ENCODE measurements at regions not wholly inside any gene's neighbourhood (a gene's known extent, or its start where the extent isn't known, plus 50 kb on each side); places are given as distances from the start of the nearest gene placed in this dataset.

DNA sequence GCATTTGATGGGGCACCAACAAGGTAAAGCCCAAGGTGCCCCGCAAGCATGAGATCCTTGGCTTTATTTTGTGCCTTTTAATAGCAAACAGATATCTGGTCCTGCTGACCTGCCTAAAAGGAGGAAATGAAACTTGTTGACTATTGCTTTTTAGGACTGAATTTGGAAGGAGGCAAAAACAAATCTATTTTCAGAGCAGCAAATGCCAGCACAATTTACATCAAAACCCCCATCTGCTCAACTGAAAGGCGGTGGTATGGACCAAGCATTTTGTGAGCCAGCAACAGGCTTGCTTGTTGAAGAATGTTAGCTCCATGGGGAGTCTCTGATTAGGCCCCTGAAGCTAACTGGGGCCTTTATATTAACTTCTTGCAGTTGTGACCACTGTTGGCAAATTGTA is 192.6 kb upstream of the E2F8 start:
- no peaks in the 10 kb centered on the region for H3K9me3 Mint-ChIP-seq
- H3K36me3 Mint-ChIP-seq (ENCODE audit: low read depth), result no peaks in the 10 kb centered on the region
- H3K27me3 Mint-ChIP-seq (ENCODE audit: low read depth), result peaks cover 51% of the 10 kb centered on the region
- H3K4me3 Mint-ChIP-seq, result no peak overlapping the region
- peaks cover 2% of the 10 kb centered on the region for H3K4me1 Mint-ChIP-seq (ENCODE audit: low read depth)
- no peak overlapping the region for H3K27ac Mint-ChIP-seq

DNA sequence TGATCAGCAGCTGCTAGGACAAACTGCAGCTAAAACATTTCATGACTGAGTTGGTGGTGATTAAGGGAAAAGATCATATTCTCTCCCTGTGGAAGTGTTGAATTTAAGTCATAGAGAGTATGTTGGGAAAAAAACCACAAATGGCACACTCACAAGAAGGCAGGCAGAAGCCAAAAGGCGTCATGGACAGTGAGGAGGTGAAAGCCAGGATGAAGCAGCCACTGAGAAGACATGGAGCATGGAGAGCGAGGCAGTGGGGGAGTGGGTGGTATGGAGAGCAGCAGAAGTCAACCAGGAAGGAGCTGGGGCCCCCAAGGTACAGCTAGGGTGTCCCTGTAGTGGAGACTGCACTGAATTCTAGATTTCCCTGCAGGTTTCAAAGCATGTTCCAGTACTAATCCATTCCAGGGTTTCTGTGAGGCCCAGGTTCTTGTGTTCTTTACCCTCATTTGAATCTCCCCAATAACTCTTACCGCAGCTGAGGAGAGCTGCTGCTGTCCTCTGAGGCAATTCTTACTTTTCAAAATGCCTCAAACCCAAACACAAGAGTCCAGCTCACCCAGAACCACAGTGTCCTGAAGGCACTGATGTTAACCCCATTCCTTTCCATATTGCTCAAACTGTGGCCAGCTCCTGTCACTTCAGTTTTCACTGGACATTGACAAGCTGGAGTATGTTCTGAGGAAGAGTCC is 191.8 kb upstream of the E2F8 start:
- H3K27me3 Mint-ChIP-seq (ENCODE audit: low read depth), result peaks cover 47% of the 10 kb centered on the region
- no peak overlapping the region for H3K4me3 Mint-ChIP-seq
- H3K9me3 Mint-ChIP-seq, result no peaks in the 10 kb centered on the region

DNA sequence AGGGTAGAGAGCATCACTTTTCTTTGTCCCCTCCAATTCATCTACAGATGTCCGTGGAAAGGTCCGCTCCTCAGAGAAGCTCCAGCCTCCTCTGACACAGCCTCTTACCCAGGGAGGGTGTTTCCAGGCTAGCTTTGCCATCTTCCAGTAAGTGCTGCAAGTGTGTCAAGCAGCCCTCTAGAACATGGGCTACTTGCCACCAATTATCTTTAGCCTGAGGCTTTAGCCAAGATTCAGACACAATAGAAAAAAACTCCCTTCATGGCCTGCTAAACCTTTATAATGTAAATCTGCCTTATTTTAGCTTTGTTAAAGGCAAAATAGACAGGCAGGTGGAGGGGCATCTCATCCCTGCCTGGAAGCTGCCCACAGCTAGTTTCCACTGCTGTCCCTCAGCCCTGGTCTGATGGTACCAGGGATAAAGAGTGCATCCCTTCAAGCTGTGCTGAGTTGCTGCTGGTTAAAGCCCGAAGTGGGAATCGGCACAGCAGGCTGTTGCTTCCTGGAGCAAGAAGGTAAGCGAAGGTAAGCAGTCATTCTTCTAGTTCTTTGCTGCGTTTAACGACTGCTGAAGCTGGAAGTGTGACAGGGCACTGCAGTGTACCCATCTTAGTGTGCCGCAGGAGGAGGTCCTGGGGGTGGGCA is 190.1 kb upstream of the E2F8 start:
- peaks cover 3% of the 10 kb centered on the region for H3K4me1 Mint-ChIP-seq (ENCODE audit: low read depth)
- peaks cover 41% of the 10 kb centered on the region for H3K27me3 Mint-ChIP-seq (ENCODE audit: low read depth)
- no peaks in the 10 kb centered on the region for H3K36me3 Mint-ChIP-seq (ENCODE audit: low read depth)
- no peak overlapping the region for H3K4me3 Mint-ChIP-seq
- no peaks in the 10 kb centered on the region for H3K9me3 Mint-ChIP-seq
- H3K27ac Mint-ChIP-seq, result no peak overlapping the region

More for the DNA sequence above, 191.8 kb upstream of the E2F8 start:
- Mint-ChIP-seq H3K4me1 (ENCODE audit: low read depth) (peaks cover 3% of the 10 kb centered on the region), H3K27ac (no peak overlapping the region), H3K36me3 (ENCODE audit: low read depth) (no peaks in the 10 kb centered on the region)

DNA sequence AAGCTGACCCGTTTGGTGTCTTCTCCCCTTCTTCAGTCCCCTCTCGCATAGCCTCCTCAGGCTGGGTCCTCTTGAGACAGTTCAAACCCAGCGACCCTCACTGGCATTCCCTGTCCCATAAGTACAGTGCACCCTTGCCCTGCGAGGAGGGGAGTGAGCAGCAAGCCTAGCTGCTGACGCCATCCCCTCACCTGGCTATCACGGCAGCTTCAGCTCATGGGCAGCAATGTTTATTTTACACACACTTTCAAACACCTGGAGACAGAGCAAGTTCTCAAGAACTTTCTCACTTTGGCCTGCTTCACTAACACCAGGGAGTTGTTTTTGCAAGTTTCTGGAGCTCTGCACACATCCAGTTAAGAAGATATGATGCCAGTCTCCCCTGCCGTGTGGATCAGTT is 189.6 kb upstream of the E2F8 start:
- Mint-ChIP-seq H3K9me3 (no peaks in the 10 kb centered on the region), H3K27ac (no peak overlapping the region), H3K4me1 (ENCODE audit: low read depth) (peaks cover 3% of the 10 kb centered on the region), H3K27me3 (ENCODE audit: low read depth) (peaks cover 39% of the 10 kb centered on the region), H3K36me3 (ENCODE audit: low read depth) (no peaks in the 10 kb centered on the region), H3K4me3 (no peak overlapping the region)

DNA sequence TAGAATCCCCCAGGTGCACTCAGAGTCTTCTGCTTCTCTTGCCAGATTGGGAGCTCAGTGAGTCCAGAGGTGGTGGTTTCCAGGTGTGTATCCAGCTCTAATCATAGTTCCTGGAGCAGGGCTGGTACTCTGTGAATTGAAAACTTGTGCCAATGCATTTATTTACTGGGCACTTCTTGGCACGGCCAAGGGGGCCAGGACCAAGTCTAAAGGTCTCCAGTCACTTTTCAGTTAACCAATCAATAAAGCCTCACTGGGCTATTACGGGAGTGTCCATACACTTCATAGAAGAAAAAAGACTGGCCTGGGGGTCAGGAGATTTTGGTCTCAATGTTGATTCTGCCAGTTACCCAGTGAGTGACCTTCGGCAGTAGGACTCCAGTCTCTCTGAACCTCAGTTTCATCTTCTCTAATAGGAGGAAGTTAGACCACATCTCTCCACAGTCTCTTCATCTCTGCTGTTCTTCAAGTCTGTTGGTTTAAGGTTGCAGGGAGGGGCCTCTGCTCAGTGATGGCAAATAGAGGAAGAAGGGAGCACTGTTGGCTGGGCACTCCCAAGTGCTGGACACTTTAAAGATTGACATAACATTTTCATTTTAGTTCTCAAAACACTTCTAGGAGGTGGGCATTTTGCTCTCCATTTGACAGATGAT is 188.5 kb upstream of the E2F8 start:
- no peak overlapping the region for H3K4me3 Mint-ChIP-seq
- no peaks in the 10 kb centered on the region for H3K9me3 Mint-ChIP-seq
- peaks cover 39% of the 10 kb centered on the region for H3K27me3 Mint-ChIP-seq (ENCODE audit: low read depth)
- peaks cover 3% of the 10 kb centered on the region for H3K4me1 Mint-ChIP-seq (ENCODE audit: low read depth)
- H3K36me3 Mint-ChIP-seq (ENCODE audit: low read depth), result no peaks in the 10 kb centered on the region
- H3K27ac Mint-ChIP-seq, result no peak overlapping the region

DNA sequence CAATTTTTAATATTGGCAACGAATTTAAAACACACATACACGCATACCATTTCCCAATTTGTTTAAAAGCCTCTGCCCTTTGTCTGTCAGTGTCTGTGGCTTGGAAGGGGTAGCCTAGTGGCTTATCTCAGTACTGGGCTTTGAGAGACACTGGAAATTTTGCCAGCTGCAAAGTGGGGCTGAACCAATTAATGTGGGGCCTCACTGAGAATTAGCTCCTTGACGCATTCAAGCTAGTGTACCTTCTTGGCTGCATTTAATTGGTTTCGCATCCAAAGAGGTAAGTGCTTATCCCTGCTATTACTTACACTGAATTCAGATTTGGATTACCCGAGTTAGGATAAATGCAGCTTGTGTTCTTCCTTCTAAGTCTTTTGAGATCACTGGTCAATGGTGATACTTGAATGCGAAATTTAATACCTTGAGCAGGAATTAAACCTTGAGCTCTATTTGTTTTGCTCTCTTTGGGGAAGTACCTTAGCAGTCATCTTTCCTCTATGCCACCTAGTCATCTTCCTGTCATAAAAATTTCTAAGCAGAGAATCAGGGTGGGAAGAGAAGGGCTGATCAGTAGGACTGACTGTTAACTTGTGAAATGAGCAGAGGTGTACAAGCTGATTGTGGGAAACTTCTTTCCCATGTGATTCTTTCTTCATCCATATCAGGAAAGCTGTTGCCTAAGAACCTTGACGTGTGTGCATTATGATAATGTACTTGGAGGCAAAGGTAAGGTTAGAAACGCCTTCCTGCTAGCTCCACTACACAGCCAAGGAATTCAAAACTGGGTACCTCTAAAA is 187.7 kb upstream of the E2F8 start:
- peaks cover 38% of the 10 kb centered on the region for H3K27me3 Mint-ChIP-seq (ENCODE audit: low read depth)
- no peak overlapping the region for H3K27ac Mint-ChIP-seq
- H3K9me3 Mint-ChIP-seq, result no peaks in the 10 kb centered on the region

DNA sequence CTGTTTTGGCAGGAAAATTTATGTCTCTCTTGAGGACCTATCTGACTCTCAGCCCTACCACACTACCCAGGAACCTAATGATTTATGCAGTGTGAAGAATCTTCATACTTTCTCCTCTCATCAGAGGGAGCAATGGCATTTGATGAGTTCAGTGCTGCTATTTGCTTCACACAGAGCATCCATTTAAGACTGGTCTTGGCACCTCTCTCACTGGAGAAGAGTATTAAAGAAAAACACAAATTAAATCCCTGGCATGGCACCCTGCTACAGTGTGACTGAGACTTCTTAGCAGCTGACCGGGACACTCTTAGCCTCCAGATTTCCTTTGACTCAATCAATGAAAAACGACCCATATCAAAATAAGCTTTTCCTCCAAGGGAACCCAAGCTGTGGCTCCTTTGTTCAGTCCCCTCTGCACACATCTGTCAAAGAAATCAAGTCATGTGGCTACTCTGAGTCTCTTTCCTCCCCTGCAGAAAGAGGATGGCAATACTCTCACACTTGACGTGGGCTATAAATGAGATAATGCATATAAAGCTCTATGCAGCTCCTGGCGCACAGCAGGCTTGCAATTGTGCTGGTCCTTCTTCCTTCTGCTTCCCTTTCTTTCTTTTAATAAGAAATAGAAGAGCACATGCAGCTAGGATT is 186.1 kb upstream of the E2F8 start:
- Mint-ChIP-seq H3K27me3 (ENCODE audit: low read depth) (peaks cover 35% of the 10 kb centered on the region), H3K36me3 (ENCODE audit: low read depth) (no peaks in the 10 kb centered on the region), H3K4me3 (no peak overlapping the region)

More for the DNA sequence above, 187.7 kb upstream of the E2F8 start:
- no peak overlapping the region for H3K4me3 Mint-ChIP-seq
- no peaks in the 10 kb centered on the region for H3K36me3 Mint-ChIP-seq (ENCODE audit: low read depth)
- peaks cover 3% of the 10 kb centered on the region for H3K4me1 Mint-ChIP-seq (ENCODE audit: low read depth)

DNA sequence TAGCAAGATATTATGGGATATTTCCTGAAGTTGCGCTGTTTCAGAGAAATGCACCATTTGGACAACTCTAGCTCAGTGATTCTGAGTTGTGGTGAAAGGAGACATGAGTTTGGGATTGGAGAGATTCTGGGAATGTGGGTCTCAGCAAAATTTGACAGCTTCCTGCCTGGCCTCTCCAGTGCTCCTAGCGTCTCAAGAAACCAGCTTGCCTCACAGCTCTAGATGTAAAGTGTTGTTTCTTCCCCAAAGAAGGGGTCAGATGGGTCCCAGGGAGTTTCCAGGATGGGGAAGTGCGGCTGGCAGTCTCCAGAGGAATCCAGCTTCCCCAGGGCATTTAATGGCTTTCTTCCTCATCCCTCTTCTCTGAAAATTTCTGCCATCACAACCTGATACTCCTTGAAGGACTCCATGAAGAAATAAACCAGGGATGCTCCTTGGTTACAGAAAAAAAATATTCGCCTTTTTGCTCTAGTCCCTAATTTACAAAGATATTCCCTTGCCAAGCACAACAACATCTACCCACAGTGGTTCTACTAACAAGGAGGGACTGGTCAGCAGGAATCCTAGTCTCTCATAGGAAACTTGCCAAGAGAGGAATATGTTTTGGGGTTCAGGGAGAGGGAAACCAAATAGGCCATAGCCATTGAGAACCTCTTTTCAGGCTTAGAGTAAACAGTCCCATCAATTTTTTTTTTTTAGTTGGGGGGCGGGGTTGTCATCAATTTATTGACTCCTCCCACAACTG is 185.4 kb upstream of the E2F8 start:
- Mint-ChIP-seq H3K9me3 (no peaks in the 10 kb centered on the region), H3K27ac (no peak overlapping the region), H3K4me3 (no peak overlapping the region), H3K4me1 (ENCODE audit: low read depth) (peaks cover 3% of the 10 kb centered on the region), H3K27me3 (ENCODE audit: low read depth) (peaks cover 31% of the 10 kb centered on the region), H3K36me3 (ENCODE audit: low read depth) (no peaks in the 10 kb centered on the region)

More for the DNA sequence above, 186.1 kb upstream of the E2F8 start:
- Mint-ChIP-seq H3K9me3 (no peaks in the 10 kb centered on the region), H3K27ac (no peak overlapping the region), H3K4me1 (ENCODE audit: low read depth) (peaks cover 3% of the 10 kb centered on the region)

DNA sequence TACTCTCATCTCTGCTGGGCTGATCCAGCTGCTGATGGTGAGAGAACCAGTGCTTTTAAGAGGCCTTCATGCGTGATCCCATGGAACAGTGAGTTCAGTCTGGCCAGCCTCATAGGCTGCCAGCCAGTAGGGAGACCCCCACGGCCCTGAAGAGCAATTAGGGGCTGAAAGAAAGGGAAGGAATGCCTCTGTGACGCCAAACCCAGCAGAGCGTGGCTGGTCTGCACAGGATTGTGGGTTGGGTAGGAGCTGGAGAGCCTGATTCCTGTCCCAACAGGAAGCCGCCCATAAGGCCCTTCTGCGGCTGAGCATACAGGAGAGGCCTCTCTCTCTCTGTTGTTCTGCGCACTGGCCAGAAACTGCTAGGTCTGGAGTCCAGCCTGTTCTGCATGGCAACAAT is 181.5 kb upstream of the E2F8 start:
- no peak overlapping the region for H3K4me3 Mint-ChIP-seq
- no peak overlapping the region for H3K27ac Mint-ChIP-seq
- peaks cover 23% of the 10 kb centered on the region for H3K27me3 Mint-ChIP-seq (ENCODE audit: low read depth)
- no peaks in the 10 kb centered on the region for H3K4me1 Mint-ChIP-seq (ENCODE audit: low read depth)
- no peaks in the 10 kb centered on the region for H3K9me3 Mint-ChIP-seq
- no peaks in the 10 kb centered on the region for H3K36me3 Mint-ChIP-seq (ENCODE audit: low read depth)

DNA sequence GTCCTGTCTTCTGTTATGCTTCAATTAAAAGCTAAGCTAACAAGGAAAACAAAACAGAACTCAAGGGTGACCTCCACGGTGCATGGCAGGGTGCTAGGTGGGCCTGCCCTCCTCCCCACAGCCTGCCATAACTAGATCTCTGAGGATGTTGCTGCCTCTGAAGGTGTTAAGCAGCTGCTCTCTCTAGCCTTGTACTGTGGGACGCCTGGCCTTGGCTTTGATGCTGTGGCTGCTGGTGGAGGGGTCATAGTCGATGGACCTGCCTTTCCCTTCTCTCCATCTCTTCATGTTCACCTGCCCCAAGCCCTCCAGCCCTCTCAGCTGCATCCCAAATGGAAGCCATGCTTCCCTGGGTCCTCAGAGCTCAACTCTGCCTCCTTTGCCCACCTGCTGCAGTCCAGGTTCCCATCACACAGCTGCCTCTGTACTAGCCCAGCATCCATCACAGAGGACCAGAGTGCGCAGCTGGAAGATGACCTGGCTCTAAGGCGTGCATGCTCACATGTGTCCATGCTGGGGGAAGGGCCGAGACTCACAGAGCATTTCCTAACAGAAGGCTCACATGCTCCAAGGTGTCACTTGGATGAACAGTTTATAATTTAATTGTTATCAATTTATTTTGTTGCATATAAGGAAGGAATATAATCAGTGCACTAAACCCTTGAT is 180.3 kb upstream of the E2F8 start:
- no peak overlapping the region for H3K27ac Mint-ChIP-seq
- H3K4me3 Mint-ChIP-seq, result no peak overlapping the region
- H3K27me3 Mint-ChIP-seq (ENCODE audit: low read depth), result peaks cover 14% of the 10 kb centered on the region
- H3K4me1 Mint-ChIP-seq (ENCODE audit: low read depth), result no peaks in the 10 kb centered on the region
- no peaks in the 10 kb centered on the region for H3K9me3 Mint-ChIP-seq
- no peaks in the 10 kb centered on the region for H3K36me3 Mint-ChIP-seq (ENCODE audit: low read depth)

DNA sequence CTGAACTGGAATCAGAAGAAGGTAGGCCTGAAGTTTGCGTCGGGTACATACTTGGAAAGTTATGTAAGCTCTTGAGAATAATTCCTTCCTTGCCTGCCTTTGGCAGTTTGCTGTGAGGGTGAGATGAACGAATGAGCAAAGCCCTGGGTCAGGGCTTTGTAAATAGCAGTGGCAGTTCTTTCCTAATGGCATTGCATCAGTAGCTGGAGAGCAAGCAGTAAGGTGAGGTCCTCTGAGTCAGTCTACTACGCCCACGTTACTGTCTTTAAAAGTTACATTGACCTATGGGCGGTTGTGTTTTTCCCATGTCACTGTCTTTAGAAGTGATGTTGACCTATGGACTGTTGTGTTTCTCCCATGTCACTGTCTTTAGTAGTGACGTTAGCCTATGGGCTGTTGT is 179.1 kb upstream of the E2F8 start:
- Mint-ChIP-seq H3K36me3 (ENCODE audit: low read depth) (no peaks in the 10 kb centered on the region), H3K9me3 (no peaks in the 10 kb centered on the region), H3K27ac (no peak overlapping the region), H3K4me1 (ENCODE audit: low read depth) (no peaks in the 10 kb centered on the region), H3K4me3 (no peak overlapping the region), H3K27me3 (ENCODE audit: low read depth) (peaks cover 17% of the 10 kb centered on the region)

DNA sequence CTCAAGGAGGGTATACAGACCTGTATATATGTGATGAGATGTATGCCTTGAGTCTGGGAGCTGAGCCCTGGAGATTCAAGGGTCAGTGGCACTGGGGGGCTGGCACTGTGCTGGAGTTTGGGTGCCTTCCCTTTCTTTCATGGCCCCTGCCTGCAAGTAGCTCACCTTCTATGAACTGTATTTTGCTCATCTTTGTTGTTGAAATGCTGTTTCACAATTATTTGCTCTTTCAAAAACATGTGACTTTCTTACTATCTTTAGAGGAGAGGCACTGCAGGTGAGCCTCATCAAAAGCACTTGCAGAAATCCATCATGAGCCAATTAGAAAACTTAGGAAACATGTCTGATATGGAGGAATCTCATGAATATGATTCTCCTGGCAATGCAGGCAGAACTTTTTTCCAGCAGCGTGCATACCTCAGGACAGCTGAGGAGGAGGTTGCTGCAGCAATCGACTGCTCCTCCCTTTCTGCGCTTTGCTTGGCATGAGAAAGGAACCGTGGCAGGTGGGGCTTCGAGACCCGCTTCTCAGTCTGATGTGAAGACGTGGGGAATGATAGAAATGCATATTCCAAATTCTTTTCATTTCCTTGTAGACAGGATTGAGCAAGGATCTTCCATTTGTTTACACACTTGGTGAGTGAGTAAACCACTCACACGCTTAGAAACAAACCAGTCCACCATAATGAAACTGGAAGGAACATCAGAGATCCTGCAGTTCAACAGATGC is 178.4 kb upstream of the E2F8 start:
- H3K27me3 Mint-ChIP-seq (ENCODE audit: low read depth), result peaks cover 19% of the 10 kb centered on the region

DNA sequence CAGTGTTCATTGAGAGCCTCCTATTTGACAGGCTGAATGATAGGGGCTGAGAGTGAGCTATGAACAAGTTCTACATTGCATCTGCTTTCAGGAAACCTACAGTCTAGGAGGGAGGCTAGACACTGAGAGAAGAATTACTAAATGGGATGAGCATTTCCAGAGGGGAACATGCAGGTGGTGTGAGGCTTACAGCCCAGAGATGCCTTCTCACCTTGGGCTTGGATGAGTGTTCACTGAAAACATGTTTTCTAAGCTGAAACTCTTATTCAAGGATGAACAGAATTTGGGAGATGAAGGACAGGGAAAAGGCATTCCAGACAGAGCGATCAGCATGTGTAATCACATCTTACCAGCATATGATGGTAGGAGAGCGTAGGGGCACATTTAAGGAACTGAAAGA is 177.5 kb upstream of the E2F8 start:
- Mint-ChIP-seq H3K4me3 (no peak overlapping the region), H3K36me3 (ENCODE audit: low read depth) (no peaks in the 10 kb centered on the region), H3K27ac (no peak overlapping the region), H3K4me1 (ENCODE audit: low read depth) (no peaks in the 10 kb centered on the region), H3K9me3 (no peaks in the 10 kb centered on the region), H3K27me3 (ENCODE audit: low read depth) (peaks cover 21% of the 10 kb centered on the region)

More for the DNA sequence above, 178.4 kb upstream of the E2F8 start:
- no peaks in the 10 kb centered on the region for H3K4me1 Mint-ChIP-seq (ENCODE audit: low read depth)
- no peaks in the 10 kb centered on the region for H3K9me3 Mint-ChIP-seq
- H3K27ac Mint-ChIP-seq, result no peak overlapping the region
- no peaks in the 10 kb centered on the region for H3K36me3 Mint-ChIP-seq (ENCODE audit: low read depth)
- H3K4me3 Mint-ChIP-seq, result no peak overlapping the region

All from T-helper 1 cell treated with Interleukin-12 subunit alpha and Interleukin-12 subunit beta and Interleukin-4 antibody, amounts not matched to agents 30 μg/mL and 1 μg/mL, for 36 hours (primary cell).